Lung (tissue), 11 donors: ENCODE measurements at regions not wholly inside any gene's neighbourhood (a gene's known extent, or its start where the extent isn't known, plus 50 kb on each side); places are given as distances from the start of the nearest gene placed in this dataset.

ENCODE experiments used
- ATAC-seq: fragments of 200-7000 bp; cut with Tn5 transposase; one replicate; pipeline ENCODE4 v1.9.1; 2020; ENCODE audit warnings: moderate number of reproducible peaks; ENCODE audit not compliant: insufficient read depth, low FRiP score
- DNase-seq, 3 donors: peaks; one replicate each; pipeline ENCODE4 v3.0.0-alpha.2; 2013 to 2017
- H3K27ac ChIP-seq, 2 donors: one replicate each; pipeline ENCODE4 v1.5.1; 2013; ENCODE audit warnings: mild to moderate bottlenecking in 2 of 2, moderate library complexity in 2 of 2, control low read depth in 1 of 2, inconsistent platforms in 1 of 2, low read depth in 1 of 2, low read length in 1 of 2
- H3K27me3 ChIP-seq, 3 donors: one replicate each; pipeline ENCODE4 v1.5.1; 2013; ENCODE audit warnings: low read length in 2 of 3; ENCODE audit not compliant: control insufficient read depth in 3 of 3, insufficient read depth in 3 of 3
- H3K36me3 ChIP-seq, 4 donors: one replicate each; pipeline ENCODE4 v1.5.1; 2013; ENCODE audit warnings: low read length in 4 of 4, mild to moderate bottlenecking in 1 of 4, moderate library complexity in 1 of 4; ENCODE audit not compliant: control insufficient read depth in 4 of 4, insufficient read depth in 4 of 4
- H3K4me1 ChIP-seq, 5 donors: one replicate each; pipeline ENCODE4 v1.5.1; 2013; ENCODE audit warnings: low read length in 5 of 5, mild to moderate bottlenecking in 2 of 5, moderate library complexity in 1 of 5; ENCODE audit not compliant: control insufficient read depth in 5 of 5, insufficient read depth in 5 of 5
- H3K4me3 ChIP-seq: one replicate; pipeline ENCODE4 v1.5.1; 2013; ENCODE audit warnings: mild to moderate bottlenecking, control low read depth, moderate library complexity
- H3K9ac ChIP-seq, 2 donors: one replicate each; pipeline ENCODE4 v1.5.1; 2013; ENCODE audit warnings: low read length in 2 of 2, control low read depth in 1 of 2; ENCODE audit not compliant: insufficient read depth in 1 of 2
- H3K9me3 ChIP-seq, 4 donors: one replicate each; pipeline ENCODE4 v1.5.1; 2013; ENCODE audit warnings: low read length in 3 of 4, mild to moderate bottlenecking in 1 of 4, moderate library complexity in 1 of 4; ENCODE audit not compliant: control insufficient read depth in 4 of 4, insufficient read depth in 3 of 4
- WGBS, 2 donors: extraction: QIAGEN DNeasy Blood & Tissue Kit; methylation state at CpG; one replicate each; pipeline ENCODE4 v1.1.7; 2013; 5-methylcytosine and 5-hydroxymethylcytosine counted together
- TF ChIP-seq, protein P1 (sequence below): IDR thresholded peaks from 2 replicates; pipeline ENCODE4 v1.5.1; 2012; ENCODE audit warnings: mild to moderate bottlenecking; ENCODE audit errors: control extremely low read depth, extremely low read depth
- donor health status: control.
- donor health status: control.
- donor health status: Bipolar disorder and iron deficiency.
- donor health status: healthy.
- donor health status: DM: yes; HTN: yes; CAD: no.

DNA sequence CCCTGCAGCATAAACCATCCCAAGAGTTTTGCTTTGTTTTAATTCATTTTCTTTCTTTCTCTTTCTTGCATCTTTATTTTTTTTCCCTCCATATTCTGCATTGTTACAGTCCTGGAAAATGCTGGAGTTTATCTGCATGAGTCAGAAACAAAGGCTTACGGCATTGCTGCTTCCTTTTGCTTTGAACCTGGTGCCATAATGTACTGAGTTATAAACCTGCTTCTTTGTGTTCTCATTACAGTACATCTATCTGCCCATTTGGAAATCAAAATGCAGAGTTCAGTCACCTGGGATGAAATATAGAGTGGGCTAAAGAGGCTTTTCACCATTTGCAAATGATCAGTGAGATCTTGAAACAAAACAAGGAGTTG is 1009.2 kb upstream of the FANCL start:
- Histone ChIP-seq H3K9ac (peak overlapping the region in 1 of 2 donors; percentile 40), H3K9me3 (no peaks in the 10 kb centered on the region), H3K36me3 (no peaks in the 10 kb centered on the region), H3K27ac (no peak overlapping the region), H3K27me3 (no peaks in the 10 kb centered on the region), H3K4me1 (peaks cover 0 to 19% (median 0%) of the 10 kb centered on the region in 5 donors), H3K4me3 (no peak overlapping the region)
- TF ChIP-seq, protein P1, sequence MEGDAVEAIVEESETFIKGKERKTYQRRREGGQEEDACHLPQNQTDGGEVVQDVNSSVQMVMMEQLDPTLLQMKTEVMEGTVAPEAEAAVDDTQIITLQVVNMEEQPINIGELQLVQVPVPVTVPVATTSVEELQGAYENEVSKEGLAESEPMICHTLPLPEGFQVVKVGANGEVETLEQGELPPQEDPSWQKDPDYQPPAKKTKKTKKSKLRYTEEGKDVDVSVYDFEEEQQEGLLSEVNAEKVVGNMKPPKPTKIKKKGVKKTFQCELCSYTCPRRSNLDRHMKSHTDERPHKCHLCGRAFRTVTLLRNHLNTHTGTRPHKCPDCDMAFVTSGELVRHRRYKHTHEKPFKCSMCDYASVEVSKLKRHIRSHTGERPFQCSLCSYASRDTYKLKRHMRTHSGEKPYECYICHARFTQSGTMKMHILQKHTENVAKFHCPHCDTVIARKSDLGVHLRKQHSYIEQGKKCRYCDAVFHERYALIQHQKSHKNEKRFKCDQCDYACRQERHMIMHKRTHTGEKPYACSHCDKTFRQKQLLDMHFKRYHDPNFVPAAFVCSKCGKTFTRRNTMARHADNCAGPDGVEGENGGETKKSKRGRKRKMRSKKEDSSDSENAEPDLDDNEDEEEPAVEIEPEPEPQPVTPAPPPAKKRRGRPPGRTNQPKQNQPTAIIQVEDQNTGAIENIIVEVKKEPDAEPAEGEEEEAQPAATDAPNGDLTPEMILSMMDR: no peak
- WGBS, 2 donors: 55 to 62% methylated on average over 1 of the region's 1 CpG
- ATAC-seq: no peak
- DNase-seq: peak in 1 of 3 donors; percentile 32

- no peaks in the 10 kb centered on the region for H3K9me3 ChIP-seq
- no peak overlapping the region for H3K27ac ChIP-seq
- H3K36me3 ChIP-seq: no peaks in the 10 kb centered on the region
- H3K4me1 ChIP-seq: peaks cover 0 to 19% (median 0%) of the 10 kb centered on the region in 5 donors
- no peaks in the 10 kb centered on the region for H3K27me3 ChIP-seq
- 45 to 70% methylated on average over 23 of the region's 23 CpGs for WGBS, 2 donors
- H3K4me3 ChIP-seq: no peak overlapping the region
- no peak for ATAC-seq
- TF ChIP-seq, protein P1: no peak
- no peak overlapping the region for H3K9ac ChIP-seq
- DNase-seq: peak; percentile 18 to 24 (median 24)
These were observed 1008.5 kb upstream of the FANCL start for GRCh38 chr2:59249441-59250306.

DNA sequence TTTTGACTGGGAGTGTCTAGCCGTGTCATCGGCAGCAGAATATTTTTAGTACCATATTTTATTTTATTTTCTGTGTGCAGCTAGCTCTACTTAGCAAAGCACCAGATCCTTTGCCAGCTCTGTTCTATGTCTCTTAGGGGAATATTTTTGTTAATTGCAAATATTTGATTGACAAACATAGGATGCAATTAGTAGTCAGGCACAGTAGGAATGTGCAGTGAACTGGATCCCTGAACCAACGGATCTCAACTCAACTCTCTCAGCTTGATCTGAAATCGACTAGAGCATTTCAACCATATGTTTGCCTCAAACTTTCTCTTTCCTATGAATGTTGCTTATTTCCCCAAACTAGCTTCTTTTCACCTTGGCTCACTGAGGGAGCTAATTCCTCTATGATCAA is 998.0 kb upstream of the FANCL start:
- ATAC-seq: no peak
- Histone ChIP-seq H3K4me1 (no peaks in the 10 kb centered on the region), H3K9ac (no peak overlapping the region), H3K4me3 (no peak overlapping the region), H3K36me3 (no peaks in the 10 kb centered on the region), H3K9me3 (no peaks in the 10 kb centered on the region), H3K27me3 (no peaks in the 10 kb centered on the region), H3K27ac (no peak overlapping the region)
- WGBS, 2 donors: 70 to 80% methylated on average over 4 of the region's 4 CpGs
- no peak for DNase-seq
- TF ChIP-seq, protein P1: no peak
